Ovary (tissue), 7 donors: ENCODE measurements at regions not wholly inside any gene's neighbourhood (a gene's known extent, or its start where the extent isn't known, plus 50 kb on each side); places are given as distances from the start of the nearest gene placed in this dataset.

Experiments used
- DNase-seq, 5 donors: peaks; one replicate each; pipeline ENCODE4 v3.0.0-alpha.2; 2019 to 2020
- H3K27ac ChIP-seq, 2 donors: fragments of 200-600 bp; one replicate each; pipeline versions ENCODE4 v1.5.1 to v1.8.0; 2019 to 2022
- H3K27me3 ChIP-seq: fragments of 200-600 bp; one replicate; pipeline ENCODE4 v1.8.0; 2022
- H3K36me3 ChIP-seq: fragments of 200-600 bp; sonication (generic); one replicate; pipeline ENCODE4 v1.5.1; 2019
- H3K4me1 ChIP-seq: one replicate; pipeline ENCODE4 v1.8.1; 2013; ENCODE audit warnings: mild to moderate bottlenecking, moderate library complexity; ENCODE audit not compliant: insufficient read depth
- H3K4me3 ChIP-seq: fragments of 200-600 bp; sonication (generic); one replicate; pipeline ENCODE4 v1.5.1; 2017
- H3K9me3 ChIP-seq, 2 donors: fragments of 200-600 bp in 1 of 2; sonication (generic) in 1 of 2; one replicate each; pipeline versions ENCODE4 v1.5.1 to v1.8.1; 2013 to 2019; ENCODE audit warnings: mild to moderate bottlenecking in 1 of 2, moderate library complexity in 1 of 2
- EP300 ChIP-seq: sonication (generic); formaldehyde crosslinking; IDR thresholded peaks from one replicate; pipeline ENCODE4 v1.6.1; 2017; ENCODE audit warnings: antibody characterized with exemption
- POLR2A ChIP-seq: fragments of 450-650 bp; IDR thresholded peaks from one replicate; pipeline ENCODE4 v1.6.1; 2017; ENCODE audit warnings: antibody characterized with exemption, mild to moderate bottlenecking, moderate library complexity
- WGBS, 3 donors: extraction: QIAGEN DNeasy Blood & Tissue Kit in 1 of 3; methylation state at CpG; one replicate each; pipeline versions ENCODE4 v1.1.5 to v1.1.7; 2013 to 2017; 5-methylcytosine and 5-hydroxymethylcytosine counted together
- intact Hi-C, 4 donors: fragments of 100-400 bp; cut with DNase I; formaldehyde crosslinking; loops; one replicate each; pipeline versions ENCODE4 v1.11.0 to v1.15.1; 2022 to 2023
- TF ChIP-seq, protein P1 (sequence below), 3 donors: fragments of 450-650 bp in 2 of 3; fragments of 200-600 bp in 1 of 3; IDR thresholded peaks; one replicate each; pipeline versions ENCODE4 v1.5.1 to v1.8.0; 2016 to 2022; ENCODE audit warnings: antibody characterized with exemption in 3 of 3, mild to moderate bottlenecking in 1 of 3
- donor health status: DM: no; HTN: no; CAD: no; lungs with moderate emphysema.
- donor health status: DM: no; HTN: no; CAD: no.
- donor health status: Bipolar disorder and iron deficiency.
- donor health status: DM: no; HTN: no; CAD: no.
- donor health status: DM: yes; HTN: yes; CAD: no.

DNA sequence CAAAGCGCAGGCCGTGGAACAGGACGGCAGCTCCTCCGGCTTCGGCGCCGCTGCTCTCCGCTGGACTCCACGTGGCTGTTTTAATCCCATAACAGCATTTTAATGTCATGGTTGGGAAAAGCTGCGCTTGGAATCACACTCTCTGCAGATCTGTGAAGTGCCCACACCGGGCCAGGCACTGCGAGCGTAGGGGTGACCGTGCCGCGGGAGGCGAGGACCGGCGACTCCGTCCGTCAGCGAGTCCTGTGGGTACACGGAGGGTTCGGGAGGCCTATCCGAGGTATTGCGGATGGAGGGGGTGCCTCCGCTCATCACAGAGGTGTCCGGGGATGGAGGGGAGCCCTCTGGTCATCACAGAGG is 198.0 kb upstream of the SALL3 start:
- Histone ChIP-seq H3K36me3 (no peaks in the 10 kb centered on the region), H3K27me3 (no peaks in the 10 kb centered on the region), H3K27ac (no peak overlapping the region), H3K9me3 (no peaks in the 10 kb centered on the region), H3K4me1 (no peaks in the 10 kb centered on the region), H3K4me3 (no peak overlapping the region)
- no peak for TF ChIP-seq POLR2A
- no peak for TF ChIP-seq EP300
- TF ChIP-seq, protein P1, sequence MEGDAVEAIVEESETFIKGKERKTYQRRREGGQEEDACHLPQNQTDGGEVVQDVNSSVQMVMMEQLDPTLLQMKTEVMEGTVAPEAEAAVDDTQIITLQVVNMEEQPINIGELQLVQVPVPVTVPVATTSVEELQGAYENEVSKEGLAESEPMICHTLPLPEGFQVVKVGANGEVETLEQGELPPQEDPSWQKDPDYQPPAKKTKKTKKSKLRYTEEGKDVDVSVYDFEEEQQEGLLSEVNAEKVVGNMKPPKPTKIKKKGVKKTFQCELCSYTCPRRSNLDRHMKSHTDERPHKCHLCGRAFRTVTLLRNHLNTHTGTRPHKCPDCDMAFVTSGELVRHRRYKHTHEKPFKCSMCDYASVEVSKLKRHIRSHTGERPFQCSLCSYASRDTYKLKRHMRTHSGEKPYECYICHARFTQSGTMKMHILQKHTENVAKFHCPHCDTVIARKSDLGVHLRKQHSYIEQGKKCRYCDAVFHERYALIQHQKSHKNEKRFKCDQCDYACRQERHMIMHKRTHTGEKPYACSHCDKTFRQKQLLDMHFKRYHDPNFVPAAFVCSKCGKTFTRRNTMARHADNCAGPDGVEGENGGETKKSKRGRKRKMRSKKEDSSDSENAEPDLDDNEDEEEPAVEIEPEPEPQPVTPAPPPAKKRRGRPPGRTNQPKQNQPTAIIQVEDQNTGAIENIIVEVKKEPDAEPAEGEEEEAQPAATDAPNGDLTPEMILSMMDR (IDR thresholded peaks at IDR 0.05): no peak
- DNase-seq: no peak
- WGBS, 3 donors: 89 to 91% (median 90%) methylated on average over 28 of the region's 28 CpGs
- intact Hi-C loops: no loop called here

DNA sequence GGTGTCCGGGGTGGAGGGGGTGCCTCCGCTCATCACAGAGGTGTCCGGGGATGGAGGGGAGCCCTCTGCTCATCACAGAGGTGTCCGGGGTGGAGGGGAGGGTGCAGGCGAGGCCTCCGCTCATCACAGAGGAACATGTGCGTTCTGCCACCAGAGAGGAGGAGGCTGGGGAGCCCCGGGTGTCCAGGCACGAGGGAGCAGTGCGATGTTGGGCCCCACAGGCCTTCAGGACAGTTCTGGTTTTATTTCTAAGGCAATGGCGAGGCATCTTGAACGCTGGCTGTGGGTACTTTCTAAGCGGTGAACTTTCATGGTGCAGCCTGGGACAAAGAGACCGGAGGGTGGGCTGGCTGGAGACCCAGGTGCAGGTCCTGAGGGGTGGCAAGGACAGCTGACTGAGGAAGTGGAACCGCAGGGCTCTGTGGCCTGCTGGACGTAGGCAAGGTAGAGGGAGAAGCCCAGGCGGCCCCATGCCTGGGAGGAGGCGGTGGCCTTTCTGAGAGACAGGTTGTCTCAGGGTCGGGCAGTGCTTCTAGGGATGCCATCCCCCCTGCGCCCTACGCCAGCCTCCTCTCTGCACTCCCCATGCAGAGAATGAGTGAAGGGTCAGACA is 196.6 kb upstream of the SALL3 start:
- 84 to 88% (median 85%) methylated on average over 19 to 21 of the region's 21 CpGs for WGBS, 3 donors
- no peak for DNase-seq
- no peak for TF ChIP-seq EP300
- TF ChIP-seq POLR2A: no peak
- TF ChIP-seq, protein P1 (IDR thresholded peaks at IDR 0.05): no peak

DNA sequence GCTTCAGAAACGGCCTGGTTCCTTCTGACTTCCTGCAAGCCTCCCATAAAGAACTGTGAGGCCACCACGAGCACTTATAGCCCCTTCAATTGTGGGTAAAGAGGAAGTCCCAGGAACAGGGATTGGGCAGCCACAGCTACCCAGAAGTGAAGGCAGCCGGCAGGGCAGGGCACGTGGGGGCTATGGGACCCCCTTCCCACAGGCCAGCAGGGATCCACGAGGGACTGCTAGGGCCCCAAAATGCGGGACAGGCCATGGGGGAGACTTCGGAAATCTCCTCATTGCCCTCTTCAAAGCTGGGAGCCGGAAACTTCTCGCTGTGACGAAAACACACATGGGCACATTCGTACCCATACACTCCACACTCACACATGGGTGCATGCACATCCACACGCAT is 196.1 kb upstream of the SALL3 start:
- Histone ChIP-seq H3K9me3 (no peaks in the 10 kb centered on the region), H3K27ac (no peak overlapping the region), H3K27me3 (no peaks in the 10 kb centered on the region), H3K36me3 (no peaks in the 10 kb centered on the region), H3K4me3 (no peak overlapping the region), H3K4me1 (no peaks in the 10 kb centered on the region)
- WGBS, 3 donors: 73 to 82% (median 79%) methylated on average over 12 of the region's 12 CpGs
- intact Hi-C loops: no loop called here
- TF ChIP-seq, protein P1 (IDR thresholded peaks at IDR 0.05): no peak
- TF ChIP-seq EP300 (no peak), POLR2A (no peak)
- DNase-seq: no peak

More for the DNA sequence above, 196.6 kb upstream of the SALL3 start:
- Histone ChIP-seq H3K27ac (no peak overlapping the region), H3K4me3 (no peak overlapping the region), H3K9me3 (no peaks in the 10 kb centered on the region), H3K27me3 (no peaks in the 10 kb centered on the region), H3K4me1 (no peaks in the 10 kb centered on the region), H3K36me3 (no peaks in the 10 kb centered on the region)
- intact Hi-C loops: no loop called here

DNA sequence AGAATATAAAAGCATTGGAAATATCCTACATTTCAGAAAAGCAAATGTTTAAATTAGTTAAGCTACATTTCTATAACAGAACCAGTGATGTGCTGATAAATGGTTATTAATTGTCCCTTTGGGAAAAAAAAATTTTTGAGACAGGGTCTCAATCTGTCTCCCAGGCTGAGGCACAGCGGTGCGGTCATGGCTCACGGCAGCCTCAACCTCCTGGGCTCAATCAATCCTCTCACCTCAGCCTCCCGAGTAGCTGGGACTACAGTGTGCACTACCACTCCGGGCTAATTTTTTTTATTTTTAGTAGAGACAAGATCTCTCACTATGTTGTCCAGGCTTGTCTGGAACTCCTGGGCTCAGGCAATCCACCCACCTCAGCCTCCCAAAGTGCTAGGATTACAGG is 194.8 kb upstream of the SALL3 start:
- TF ChIP-seq, protein P1 (IDR thresholded peaks at IDR 0.05): no peak
- TF ChIP-seq POLR2A: no peak
- TF ChIP-seq EP300: no peak
- DNase-seq: no peak
- H3K4me3 ChIP-seq: no peak overlapping the region
- no peak overlapping the region for H3K27ac ChIP-seq
- WGBS, 3 donors: 86 to 92% (median 88%) methylated on average over 5 of the region's 5 CpGs
- intact Hi-C loops: no loop called here
- H3K9me3 ChIP-seq: no peaks in the 10 kb centered on the region
- no peaks in the 10 kb centered on the region for H3K4me1 ChIP-seq
- H3K36me3 ChIP-seq: no peaks in the 10 kb centered on the region
- no peaks in the 10 kb centered on the region for H3K27me3 ChIP-seq

DNA sequence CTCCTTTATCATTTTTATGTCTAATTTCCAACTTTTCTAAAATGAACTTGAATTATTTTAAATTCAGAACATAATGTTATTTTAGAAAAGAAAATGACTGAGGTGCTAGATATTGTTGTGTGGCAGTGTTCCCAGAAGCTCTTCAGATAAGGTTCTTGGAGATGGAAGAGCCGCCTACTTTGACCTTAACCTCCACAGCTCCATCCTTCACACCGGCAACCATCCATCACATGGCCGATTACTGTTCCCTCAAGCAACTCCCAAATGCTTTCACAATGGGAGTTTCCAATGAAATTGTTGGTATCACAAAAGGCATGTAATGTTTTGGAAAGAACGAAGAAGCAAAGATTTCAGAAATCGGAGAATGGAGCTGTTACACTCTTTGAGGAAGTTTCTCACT is 193.9 kb upstream of the SALL3 start:
- H3K27me3 ChIP-seq: no peaks in the 10 kb centered on the region
- H3K4me3 ChIP-seq: no peak overlapping the region
- no peaks in the 10 kb centered on the region for H3K4me1 ChIP-seq
- 7 to 11% (median 11%) methylated on average over 5 of the region's 5 CpGs for WGBS, 3 donors
- DNase-seq: no peak
- no peak for TF ChIP-seq POLR2A
- TF ChIP-seq, protein P1 (IDR thresholded peaks at IDR 0.05): no peak
- no peak for TF ChIP-seq EP300
- no peaks in the 10 kb centered on the region for H3K36me3 ChIP-seq
- H3K27ac ChIP-seq: no peak overlapping the region
- intact Hi-C loops: no loop called here
- H3K9me3 ChIP-seq: no peaks in the 10 kb centered on the region
